HCT116 (cell line): ENCODE measurements at regions not wholly inside any gene's neighbourhood (a gene's known extent, or its start where the extent isn't known, plus 50 kb on each side); places are given as distances from the start of the nearest gene placed in this dataset.

Experiments
- ATAC-seq: fragments of 200-7000 bp; cut with Tn5 transposase; 2 replicates; pipeline ENCODE4 v1.9.1; 2020; ENCODE audit warnings: mild to moderate bottlenecking, moderate library complexity
- BruUV-seq: library from RNA; stranded (reverse); fragments of 400-500 nt; replicated peaks from 2 replicates; lab custom pipeline; 2021; lab: Mats Ljungman, UMichigan
- CTCF ChIA-PET: fragments of 300-600 bp; sonication (Branson Sonifier 250); formaldehyde crosslinking; loops from one replicate; lab custom pipeline; 2021; ENCODE audit warnings: antibody characterized with exemption; lab: Charles Lee
- POLR2A ChIA-PET: fragments of 300-600, 350-600 bp; sonication (Branson Sonifier 250); formaldehyde crosslinking; loops from one replicate; lab custom pipeline; 2021; ENCODE audit warnings: antibody characterized with exemption; lab: Charles Lee
- RAD21 ChIA-PET, 2 experiments: fragments of 300-600 bp; sonication (Branson Sonifier 250); formaldehyde crosslinking; loops; one replicate each; lab custom pipeline; 2023; ENCODE audit warnings: low total read pairs in 2 of 2; ENCODE audit not compliant: uncharacterized antibody in 2 of 2, unreplicated experiment in 2 of 2, low non-redundant PET in 1 of 2; lab: Charles Lee
- DNase-seq: peaks from one replicate; pipeline ENCODE4 v3.0.0-alpha.2; 2010; ENCODE audit warnings: low read depth, low spot score
- H2AFZ ChIP-seq: fragments of 200-600 bp; shearing (Covaris generic), sonication (generic); 2 replicates; pipeline ENCODE4 v1.6.1; 2017; ENCODE audit warnings: low read depth, mixed run types, mixed read lengths, antibody characterized with exemption, low read length; ENCODE audit not compliant: poor library complexity, severe bottlenecking
- H3K27ac ChIP-seq: 2 replicates; pipeline ENCODE4 v1.5.1; 2012; ENCODE audit warnings: low read depth, low read length
- H3K27me3 ChIP-seq: fragments of 200-600 bp; sonication (generic); 2 replicates; pipeline ENCODE4 v1.6.1; 2016; ENCODE audit warnings: mixed run types, low read length, mixed read lengths; ENCODE audit not compliant: insufficient read depth
- H3K36me3 ChIP-seq, 2 experiments: fragments of 200-500 bp in 1 of 2; fragments of 200-600 bp in 1 of 2; sonication (Bioruptor generic) in 1 of 2; sonication (generic) in 1 of 2; 2 replicates each; pipeline versions ENCODE4 v1.5.1 to v1.6.1; 2014 to 2016; ENCODE audit warnings: low read length in 2 of 2, inconsistent platforms in 1 of 2, mixed read lengths in 1 of 2, mixed run types in 1 of 2; ENCODE audit not compliant: insufficient read depth in 2 of 2, control insufficient read depth in 1 of 2
- H3K4me1 ChIP-seq, 2 experiments: fragments of 200-600 bp in 1 of 2; sonication (generic) in 1 of 2; 2 replicates each; pipeline versions ENCODE4 v1.5.1 to v1.6.1; 2012 to 2017; ENCODE audit warnings: low read length in 2 of 2, inconsistent platforms in 1 of 2, mild to moderate bottlenecking in 1 of 2, mixed read lengths in 1 of 2, mixed run types in 1 of 2, moderate library complexity in 1 of 2; ENCODE audit not compliant: insufficient read depth in 2 of 2, control insufficient read depth in 1 of 2
- H3K4me2 ChIP-seq: fragments of 200-600 bp; sonication (generic); 2 replicates; pipeline ENCODE4 v1.6.1; 2017; ENCODE audit warnings: mixed run types, low read length, mixed read lengths
- H3K4me3 ChIP-seq, 2 experiments: fragments of 200-600 bp in 1 of 2; sonication (generic) in 1 of 2; replicated peaks in 1 of 2; 2 replicates each; pipeline ENCODE4 v1.5.1; 2011 to 2016; ENCODE audit warnings: low read length in 2 of 2, control low read depth in 1 of 2, low read depth in 1 of 2, mild to moderate bottlenecking in 1 of 2, mixed read lengths in 1 of 2, mixed run types in 1 of 2
- H3K79me2 ChIP-seq: fragments of 200-600 bp; sonication (generic); 2 replicates; pipeline ENCODE4 v1.6.1; 2017; ENCODE audit warnings: mild to moderate bottlenecking, mixed run types, low read length, moderate library complexity, mixed read lengths; ENCODE audit not compliant: insufficient read depth
- H3K9ac ChIP-seq: fragments of 200-600 bp; sonication (generic); 2 replicates; pipeline ENCODE4 v1.6.1; 2016; ENCODE audit warnings: low read length, mixed read lengths
- H3K9me2 ChIP-seq: fragments of 200-600 bp; sonication (generic), shearing (Covaris generic); 2 replicates; pipeline ENCODE4 v1.6.1; 2017; ENCODE audit warnings: mixed run types, mild to moderate bottlenecking, moderate library complexity; ENCODE audit not compliant: insufficient read depth
- H3K9me3 ChIP-seq, 2 experiments: fragments of 200-500 bp in 1 of 2; fragments of 200-600 bp in 1 of 2; sonication (Bioruptor generic) in 1 of 2; sonication (generic) in 1 of 2; 2 replicates each; pipeline ENCODE4 v1.6.1; 2014 to 2017; ENCODE audit warnings: low read length in 2 of 2, mixed read lengths in 2 of 2, inconsistent platforms in 1 of 2, low read depth in 1 of 2, mild to moderate bottlenecking in 1 of 2, mixed run types in 1 of 2, moderate library complexity in 1 of 2; ENCODE audit not compliant: control insufficient read depth in 1 of 2, insufficient read depth in 1 of 2
- H4K20me1 ChIP-seq: fragments of 200-600 bp; sonication (generic), shearing (Covaris generic); 2 replicates; pipeline ENCODE4 v1.6.1; 2017; ENCODE audit warnings: mixed run types, mild to moderate bottlenecking, moderate library complexity; ENCODE audit not compliant: insufficient read depth
- CBX3 ChIP-seq: IDR thresholded peaks from 2 replicates; pipeline ENCODE4 v1.6.1; 2012; ENCODE audit warnings: low read depth
- CEBPB ChIP-seq: IDR thresholded peaks from 2 replicates; pipeline ENCODE4 v1.6.1; 2012; ENCODE audit warnings: low read depth
- ELF1 ChIP-seq: IDR thresholded peaks from 2 replicates; pipeline ENCODE4 v1.6.1; 2012; ENCODE audit warnings: low read depth, borderline replicate concordance
- JUND ChIP-seq: IDR thresholded peaks from 2 replicates; pipeline ENCODE4 v1.6.1; 2012
- SIN3A ChIP-seq: IDR thresholded peaks from 2 replicates; pipeline ENCODE4 v1.6.1; 2012; ENCODE audit warnings: low read depth
- SRF ChIP-seq: IDR thresholded peaks from 2 replicates; pipeline ENCODE4 v1.6.1; 2012; ENCODE audit warnings: low read depth
- TCF7L2 ChIP-seq: IDR thresholded peaks from 2 replicates; pipeline ENCODE4 v1.7.0; 2011; ENCODE audit warnings: borderline replicate concordance, inconsistent platforms; ENCODE audit not compliant: insufficient read depth, insufficient read length; ENCODE audit errors: extremely low read depth
- ZFX ChIP-seq: fragments of 450-650 bp; IDR thresholded peaks from 2 replicates; pipeline ENCODE4 v1.6.1; 2017
- ZNF274 ChIP-seq: fragments of 200-500 bp; sonication (Bioruptor generic); IDR thresholded peaks from 2 replicates; pipeline ENCODE4 v1.6.1; 2014; ENCODE audit warnings: mild to moderate bottlenecking, low read depth, low read length, inconsistent platforms
- intact Hi-C: fragments of 100-400 bp; cut with micrococcal nuclease; formaldehyde crosslinking; loops from 2 replicates; pipeline ENCODE4 v1.10.0; 2022
- TF ChIP-seq, protein P1 (sequence below): IDR thresholded peaks from 2 replicates; pipeline ENCODE4 v1.6.1; 2012; ENCODE audit warnings: low read depth

GRCh38 chr20:24257171-24257570 lies 212.3 kb upstream of the SYNDIG1 start:
- ChIA-PET POLR2A (no interaction called here), RAD21 (no interaction called here), CTCF (no interaction called here)
- H3K4me1 ChIP-seq, result no peaks in the 10 kb centered on the region
- H3K9ac ChIP-seq, result no peak overlapping the region
- H3K79me2 ChIP-seq, result no peaks in the 10 kb centered on the region
- DNase-seq, result no peak
- H3K9me3 ChIP-seq, result 0 out of 4 replicates have a peak, but pooled peaks cover 0 to 5% of the 10 kb centered on the region in 2 experiments
- no peak overlapping the region for H3K4me3 ChIP-seq
- no peaks in the 10 kb centered on the region for H3K27me3 ChIP-seq
- no peak overlapping the region for H2AFZ ChIP-seq
- no peaks in the 10 kb centered on the region for H3K9me2 ChIP-seq
- ATAC-seq, result no peak
- BruUV-seq, result no TSS peak
- no peak overlapping the region for H3K27ac ChIP-seq
- intact Hi-C loops, result no loop called here
- H3K4me2 ChIP-seq, result no peak overlapping the region
- H4K20me1 ChIP-seq, result no peaks in the 10 kb centered on the region
- no peaks in the 10 kb centered on the region for H3K36me3 ChIP-seq
- TF ChIP-seq TCF7L2 (no peak), CBX3 (no peak), CEBPB (no peak), ZFX (no peak), SIN3A (no peak), SRF (no peak), JUND (no peak), ELF1 (no peak), ZNF274 (no peak)
- TF ChIP-seq, protein P1, sequence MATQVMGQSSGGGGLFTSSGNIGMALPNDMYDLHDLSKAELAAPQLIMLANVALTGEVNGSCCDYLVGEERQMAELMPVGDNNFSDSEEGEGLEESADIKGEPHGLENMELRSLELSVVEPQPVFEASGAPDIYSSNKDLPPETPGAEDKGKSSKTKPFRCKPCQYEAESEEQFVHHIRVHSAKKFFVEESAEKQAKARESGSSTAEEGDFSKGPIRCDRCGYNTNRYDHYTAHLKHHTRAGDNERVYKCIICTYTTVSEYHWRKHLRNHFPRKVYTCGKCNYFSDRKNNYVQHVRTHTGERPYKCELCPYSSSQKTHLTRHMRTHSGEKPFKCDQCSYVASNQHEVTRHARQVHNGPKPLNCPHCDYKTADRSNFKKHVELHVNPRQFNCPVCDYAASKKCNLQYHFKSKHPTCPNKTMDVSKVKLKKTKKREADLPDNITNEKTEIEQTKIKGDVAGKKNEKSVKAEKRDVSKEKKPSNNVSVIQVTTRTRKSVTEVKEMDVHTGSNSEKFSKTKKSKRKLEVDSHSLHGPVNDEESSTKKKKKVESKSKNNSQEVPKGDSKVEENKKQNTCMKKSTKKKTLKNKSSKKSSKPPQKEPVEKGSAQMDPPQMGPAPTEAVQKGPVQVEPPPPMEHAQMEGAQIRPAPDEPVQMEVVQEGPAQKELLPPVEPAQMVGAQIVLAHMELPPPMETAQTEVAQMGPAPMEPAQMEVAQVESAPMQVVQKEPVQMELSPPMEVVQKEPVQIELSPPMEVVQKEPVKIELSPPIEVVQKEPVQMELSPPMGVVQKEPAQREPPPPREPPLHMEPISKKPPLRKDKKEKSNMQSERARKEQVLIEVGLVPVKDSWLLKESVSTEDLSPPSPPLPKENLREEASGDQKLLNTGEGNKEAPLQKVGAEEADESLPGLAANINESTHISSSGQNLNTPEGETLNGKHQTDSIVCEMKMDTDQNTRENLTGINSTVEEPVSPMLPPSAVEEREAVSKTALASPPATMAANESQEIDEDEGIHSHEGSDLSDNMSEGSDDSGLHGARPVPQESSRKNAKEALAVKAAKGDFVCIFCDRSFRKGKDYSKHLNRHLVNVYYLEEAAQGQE, result no peak
